Muscle of leg (tissue), 3 donors: ENCODE measurements at regions not wholly inside any gene's neighbourhood (a gene's known extent, or its start where the extent isn't known, plus 50 kb on each side); places are given as distances from the start of the nearest gene placed in this dataset.
"Not testable (repeated sequence)": the region's sequence is repeated elsewhere in the genome, so short reads cannot be mapped to it uniquely, and the experiment has no call there.

Experiments
- DNase-seq: peaks from one replicate; pipeline ENCODE4 v3.0.0; 2013
- H3K27ac ChIP-seq: one replicate; pipeline ENCODE4 v1.5.1; 2013; ENCODE audit warnings: mild to moderate bottlenecking, low read length, control low read depth
- H3K27me3 ChIP-seq: one replicate; pipeline ENCODE4 v1.6.1; 2013; ENCODE audit warnings: low read length; ENCODE audit not compliant: control insufficient read depth, insufficient read depth
- H3K36me3 ChIP-seq: one replicate; pipeline ENCODE4 v1.6.1; 2013; ENCODE audit warnings: low read length; ENCODE audit not compliant: control insufficient read depth, insufficient read depth
- H3K4me1 ChIP-seq: one replicate; pipeline ENCODE4 v1.6.1; 2013; ENCODE audit warnings: low read length; ENCODE audit not compliant: control insufficient read depth, insufficient read depth
- H3K4me3 ChIP-seq: one replicate; pipeline ENCODE4 v1.5.1; 2013; ENCODE audit warnings: low read length, control low read depth
- H3K9me3 ChIP-seq: replicated peaks from 2 replicates; pipeline ENCODE4 v1.6.1; 2013; ENCODE audit warnings: low read depth, low read length; ENCODE audit not compliant: control insufficient read depth
- WGBS: methylation state at CpG from one replicate; pipeline ENCODE4 v1.1.5; 2013; ENCODE audit warnings: missing lambda C conversion rate; ENCODE audit not compliant: insufficient coverage; 5-methylcytosine and 5-hydroxymethylcytosine counted together

DNA sequence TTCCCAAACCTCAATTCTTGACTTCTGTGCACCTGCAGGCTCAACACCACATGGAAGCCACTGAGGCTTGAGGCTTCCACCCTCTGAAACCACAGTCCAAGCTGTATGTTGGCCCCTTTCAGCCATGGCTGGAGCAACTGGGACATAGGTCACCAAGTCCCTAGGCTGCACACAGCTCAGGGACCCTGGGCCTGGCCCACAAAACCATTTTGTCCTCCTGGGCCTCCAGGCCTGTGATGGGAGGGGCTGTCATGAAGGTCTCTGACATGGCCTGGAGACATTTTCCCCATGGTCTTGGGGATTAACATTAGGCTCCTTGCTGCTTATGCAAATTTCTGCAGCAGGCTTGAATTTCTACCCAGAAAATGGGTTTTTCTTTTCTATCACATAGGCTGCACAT lies 283.9 kb downstream of the MAP2K6 start:
- not testable (repeated sequence) for H3K9me3 ChIP-seq, H3K36me3 ChIP-seq, DNase-seq, H3K4me3 ChIP-seq, H3K4me1 ChIP-seq, H3K27ac ChIP-seq, H3K27me3 ChIP-seq

DNA sequence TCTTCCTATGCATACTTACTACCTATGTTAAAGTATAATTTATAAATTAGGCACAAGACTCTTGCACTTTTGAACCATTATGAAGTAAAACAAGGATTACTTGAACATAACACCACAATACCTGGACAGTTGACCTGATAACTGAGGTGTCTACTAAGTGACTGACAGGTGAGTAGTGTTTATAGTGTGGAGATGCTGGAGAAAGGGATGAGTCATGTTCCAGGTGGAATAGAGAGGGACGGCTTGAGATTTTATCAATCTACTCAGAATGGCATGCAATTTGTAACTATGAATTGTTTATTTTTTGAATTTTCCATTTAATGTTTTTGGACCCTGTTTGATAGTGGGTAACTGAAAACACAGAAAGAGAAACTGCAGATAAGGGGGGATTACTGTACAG lies 287.6 kb downstream of the MAP2K6 start:
- peaks cover 1% of the 10 kb centered on the region for H3K4me1 ChIP-seq
- H3K9me3 ChIP-seq: peaks cover 8% of the 10 kb centered on the region
- DNase-seq: no peak
- H3K36me3 ChIP-seq: no peaks in the 10 kb centered on the region
- no peaks in the 10 kb centered on the region for H3K27me3 ChIP-seq
- WGBS: no CpG with 5 or more reads among the region's 1 CpG
- H3K4me3 ChIP-seq: no peak overlapping the region
- H3K27ac ChIP-seq: no peak overlapping the region

DNA sequence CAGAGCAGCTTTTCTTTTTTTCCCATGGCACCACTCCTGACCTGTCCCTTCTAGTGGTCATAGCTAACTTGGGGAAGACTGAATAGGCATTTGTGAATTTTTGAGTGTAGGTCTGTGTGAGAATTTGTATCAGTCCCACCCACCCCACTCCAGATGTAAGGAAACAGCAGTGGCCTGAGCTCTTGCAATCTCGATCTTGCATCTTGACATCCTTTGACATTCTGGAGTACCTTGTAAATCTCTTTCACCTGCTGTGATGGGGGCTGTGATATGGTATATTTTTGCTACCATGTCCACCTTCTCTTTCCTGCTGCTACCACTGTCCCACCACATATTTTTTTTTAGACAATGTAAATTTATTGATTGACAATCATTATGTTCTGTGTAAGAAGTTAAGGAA lies 289.3 kb downstream of the MAP2K6 start:
- no peak overlapping the region for H3K4me3 ChIP-seq
- no peaks in the 10 kb centered on the region for H3K4me1 ChIP-seq
- WGBS: no CpG with 5 or more reads among the region's 1 CpG
- no peak overlapping the region for H3K27ac ChIP-seq
- no peaks in the 10 kb centered on the region for H3K27me3 ChIP-seq
- no peaks in the 10 kb centered on the region for H3K9me3 ChIP-seq
- no peak for DNase-seq
- H3K36me3 ChIP-seq: no peaks in the 10 kb centered on the region

DNA sequence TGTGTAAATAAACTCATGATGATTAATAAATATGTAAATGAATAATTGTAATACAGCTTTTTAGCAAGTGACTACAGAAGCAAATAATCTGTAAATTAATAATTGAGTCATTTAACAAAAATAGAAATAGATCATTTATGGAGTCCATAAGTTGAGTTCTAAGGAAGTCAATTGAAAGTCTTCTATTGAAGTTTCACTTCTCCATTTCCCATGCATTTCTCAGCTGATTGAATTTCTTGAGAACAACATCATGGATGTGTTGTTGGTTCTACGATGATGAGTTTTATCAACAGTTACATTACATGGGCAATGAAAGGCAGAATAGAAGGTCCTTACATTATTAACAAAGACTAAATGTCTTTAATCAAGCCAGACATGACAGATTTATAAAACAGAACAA lies 290.4 kb downstream of the MAP2K6 start:
- Histone ChIP-seq H3K9me3 (no peaks in the 10 kb centered on the region), H3K4me1 (no peaks in the 10 kb centered on the region), H3K27me3 (no peaks in the 10 kb centered on the region), H3K36me3 (no peaks in the 10 kb centered on the region), H3K4me3 (no peak overlapping the region), H3K27ac (no peak overlapping the region)
- WGBS: no CpG with 5 or more reads among the region's 1 CpG
- no peak for DNase-seq

DNA sequence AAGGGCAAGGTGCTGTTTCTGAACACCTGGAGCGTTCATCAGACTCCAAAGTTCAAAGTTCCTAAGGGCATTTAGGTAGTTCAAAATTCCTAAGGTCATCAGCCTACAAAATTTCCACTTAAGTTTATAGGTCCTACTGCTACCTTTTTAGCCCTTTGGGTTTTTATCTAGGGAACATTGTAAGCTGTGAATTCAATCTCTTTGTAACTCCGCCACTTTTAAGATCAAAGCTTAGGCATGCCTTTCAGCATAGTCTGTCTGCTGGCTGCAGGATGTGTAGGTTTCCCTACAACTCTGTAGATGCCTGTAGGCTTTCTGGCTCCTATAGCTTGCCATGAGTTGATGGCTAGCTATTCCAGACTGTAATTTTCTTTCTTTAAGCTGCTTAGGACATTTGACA lies 291.6 kb downstream of the MAP2K6 start:
- no peaks in the 10 kb centered on the region for H3K9me3 ChIP-seq
- no peak overlapping the region for H3K4me3 ChIP-seq
- DNase-seq: no peak
- H3K27ac ChIP-seq: no peak overlapping the region
- H3K36me3 ChIP-seq: no peaks in the 10 kb centered on the region
- no CpG with 5 or more reads among the region's 2 CpGs for WGBS
- no peaks in the 10 kb centered on the region for H3K4me1 ChIP-seq
- H3K27me3 ChIP-seq: no peaks in the 10 kb centered on the region

DNA sequence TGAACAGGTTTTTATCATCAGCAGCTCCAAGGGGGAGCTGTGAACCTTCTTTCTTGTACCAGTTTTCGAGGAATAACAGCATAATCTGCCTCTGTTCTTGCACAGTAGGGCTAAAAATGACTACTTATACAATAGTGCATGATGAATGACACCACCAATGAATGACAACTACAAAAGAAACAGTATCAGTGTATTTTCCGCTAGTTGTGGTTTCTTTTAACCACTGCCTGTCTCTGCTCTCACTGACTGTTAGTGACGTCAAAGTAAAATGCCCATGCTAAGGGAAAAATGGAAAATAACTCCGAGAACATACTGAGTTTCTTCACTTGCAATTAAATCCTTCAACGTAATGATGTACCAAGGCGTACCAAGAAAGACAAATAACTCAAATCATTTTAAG lies 294.9 kb downstream of the MAP2K6 start:
- no peaks in the 10 kb centered on the region for H3K27me3 ChIP-seq
- H3K27ac ChIP-seq: no peak overlapping the region
- H3K36me3 ChIP-seq: no peaks in the 10 kb centered on the region
- 86% methylated on average over 2 of the region's 6 CpGs for WGBS
- no peak overlapping the region for H3K4me3 ChIP-seq
- no peaks in the 10 kb centered on the region for H3K4me1 ChIP-seq
- H3K9me3 ChIP-seq: no peaks in the 10 kb centered on the region
- no peak for DNase-seq

- Histone ChIP-seq H3K36me3 (no peaks in the 10 kb centered on the region), H3K4me1 (no peaks in the 10 kb centered on the region), H3K4me3 (no peak overlapping the region), H3K9me3 (no peaks in the 10 kb centered on the region), H3K27ac (no peak overlapping the region), H3K27me3 (no peaks in the 10 kb centered on the region)
- DNase-seq: no peak
- WGBS: no CpG with 5 or more reads among the region's 2 CpGs
Measured at GRCh38 chr17:69710926-69711325, 296.4 kb downstream of the MAP2K6 start.

DNA sequence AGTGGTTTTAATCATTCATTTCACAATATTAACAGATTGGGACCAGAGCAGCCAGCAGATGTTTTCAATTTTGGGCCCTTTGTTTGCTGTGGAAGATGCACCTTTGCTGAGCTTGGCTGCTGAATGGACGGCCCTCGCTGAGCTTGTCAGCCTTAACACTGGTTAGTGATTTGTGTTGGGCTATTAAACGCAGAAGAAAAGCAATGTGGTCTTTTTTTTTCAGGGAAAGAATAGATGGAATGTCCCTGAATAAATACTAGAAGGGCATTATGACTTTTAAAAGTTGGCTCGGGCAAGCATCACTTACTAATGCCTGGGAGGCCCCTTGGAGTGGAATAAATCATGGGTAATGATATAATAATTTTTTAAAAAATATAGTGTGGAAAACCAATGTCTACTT lies 297.0 kb downstream of the MAP2K6 start:
- 20% methylated on average over 3 of the region's 4 CpGs for WGBS
- no peaks in the 10 kb centered on the region for H3K36me3 ChIP-seq
- no peak overlapping the region for H3K27ac ChIP-seq
- H3K9me3 ChIP-seq: no peaks in the 10 kb centered on the region
- no peak for DNase-seq
- no peak overlapping the region for H3K4me3 ChIP-seq
- H3K4me1 ChIP-seq: peaks cover 2% of the 10 kb centered on the region
- H3K27me3 ChIP-seq: no peaks in the 10 kb centered on the region

DNA sequence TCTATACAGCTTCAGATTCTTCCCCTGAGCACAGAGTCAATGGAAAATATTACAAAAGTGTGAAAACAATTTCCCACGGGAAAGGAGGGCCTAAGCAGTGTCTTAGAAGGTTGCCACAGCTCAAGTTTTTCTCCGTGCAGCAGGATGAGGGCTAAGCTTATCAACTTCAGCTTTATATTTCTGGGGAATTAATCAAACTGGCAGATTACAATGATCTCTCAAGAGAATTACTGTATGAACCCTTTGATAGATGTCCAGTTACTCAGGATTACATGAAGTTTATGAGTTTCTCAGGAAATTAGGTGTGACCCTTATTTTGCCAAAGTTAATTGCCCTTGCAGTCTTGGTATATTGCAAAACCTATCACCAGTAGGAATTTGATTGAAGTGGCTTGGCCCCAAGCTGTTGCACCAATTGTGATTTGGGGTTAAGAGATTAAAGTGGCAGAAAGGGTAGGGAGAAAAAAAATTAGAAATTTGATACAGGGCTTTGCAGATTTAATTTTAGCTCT lies 298.4 kb downstream of the MAP2K6 start:
- Histone ChIP-seq H3K4me3 (no peak overlapping the region), H3K27ac (no peak overlapping the region), H3K27me3 (no peaks in the 10 kb centered on the region), H3K36me3 (no peaks in the 10 kb centered on the region), H3K4me1 (peaks cover 10% of the 10 kb centered on the region), H3K9me3 (no peaks in the 10 kb centered on the region)
- WGBS: no CpG with 5 or more reads among the region's 2 CpGs
- no peak for DNase-seq

GRCh38 chr17:69713815-69714214 lies 299.3 kb downstream of the MAP2K6 start:
- H3K27me3 ChIP-seq: no peaks in the 10 kb centered on the region
- H3K4me3 ChIP-seq: no peak overlapping the region
- H3K9me3 ChIP-seq: no peaks in the 10 kb centered on the region
- no peaks in the 10 kb centered on the region for H3K36me3 ChIP-seq
- no peak overlapping the region for H3K27ac ChIP-seq
- WGBS: no CpG with 5 or more reads among the region's 4 CpGs
- peaks cover 10% of the 10 kb centered on the region for H3K4me1 ChIP-seq
- no peak for DNase-seq

- Histone ChIP-seq H3K27ac (no peak overlapping the region), H3K4me1 (peaks cover 10% of the 10 kb centered on the region), H3K36me3 (no peaks in the 10 kb centered on the region), H3K9me3 (no peaks in the 10 kb centered on the region), H3K27me3 (no peaks in the 10 kb centered on the region), H3K4me3 (no peak overlapping the region)
- WGBS: no CpG with 5 or more reads among the region's 2 CpGs
- peak; percentile 64 for DNase-seq
Measured at GRCh38 chr17:69714669-69715068, 300.2 kb downstream of the MAP2K6 start.
